HepG2 (cell line): ENCODE measurements at regions not wholly inside any gene's neighbourhood (a gene's known extent, or its start where the extent isn't known, plus 50 kb on each side); places are given as distances from the start of the nearest gene placed in this dataset.

ENCODE experiments used
- ATAC-seq: fragments of 200-7000 bp; cut with Tn5 transposase; 3 replicates; pipeline ENCODE4 v1.9.1; 2020; ENCODE audit warnings: mild to moderate bottlenecking, moderate library complexity
- BruUV-seq: library from RNA; stranded (reverse); fragments of 400-500 nt; replicated peaks from 2 replicates; lab custom pipeline; 2021; lab: Mats Ljungman, UMichigan
- CTCF ChIA-PET: fragments of 300-600 bp; formaldehyde crosslinking; extraction: SDS; loops from one replicate; lab custom pipeline; 2021; ENCODE audit warnings: low total read pairs, inconsistent platforms, low intra/inter-chr PET ratio; lab: Yijun Ruan, JAX
- POLR2A ChIA-PET: fragments of 350-600 bp; sonication (Branson Sonifier 250); formaldehyde crosslinking; loops from one replicate; lab custom pipeline; 2020; ENCODE audit warnings: antibody characterized with exemption, inconsistent platforms; lab: Yijun Ruan, JAX
- DNase-seq: peaks from one replicate; pipeline ENCODE4 v3.0.0-alpha.2; 2015; ENCODE audit warnings: low spot score
- FAIRE-seq: peaks from 3 replicates; lab custom pipeline; 2011; peaks lifted over from hg19 to GRCh38; lab: Jason Lieb, UNC
- H2AFZ ChIP-seq: one replicate; pipeline ENCODE4 v1.6.1; 2011; ENCODE audit warnings: low read length, inconsistent platforms
- H3K27ac ChIP-seq: fragments of 300-600 bp; 3 replicates; pipeline ENCODE4 v1.8.0; 2011; ENCODE audit warnings: mixed run types, mild to moderate bottlenecking, mixed read lengths, low read length, inconsistent platforms; ENCODE audit not compliant: insufficient read depth; ENCODE audit errors: extremely low read length
- H3K27me3 ChIP-seq, 2 experiments: fragments of 200-600 bp in 1 of 2; 2 replicates in 1 of 2; 3 replicates in 1 of 2; pipeline versions ENCODE4 v1.6.0 to v1.8.0; 2011; ENCODE audit warnings: low read length in 2 of 2, mild to moderate bottlenecking in 2 of 2, moderate library complexity in 2 of 2, inconsistent platforms in 1 of 2; ENCODE audit not compliant: insufficient read depth in 2 of 2, control insufficient read depth in 1 of 2
- H3K36me3 ChIP-seq, 2 experiments: fragments of 200-600 bp in 1 of 2; replicated peaks in 1 of 2; 2 replicates in 1 of 2; 3 replicates in 1 of 2; pipeline versions ENCODE4 v1.5.1 to v1.8.0; 2011; ENCODE audit warnings: low read length in 2 of 2, inconsistent platforms in 1 of 2; ENCODE audit not compliant: insufficient read depth in 2 of 2, control insufficient read depth in 1 of 2
- H3K4me1 ChIP-seq: 2 replicates; pipeline ENCODE4 v1.5.1; 2012; ENCODE audit warnings: low read length, inconsistent platforms; ENCODE audit not compliant: insufficient read depth
- H3K4me2 ChIP-seq: 2 replicates; pipeline ENCODE4 v1.6.0; 2011; ENCODE audit warnings: low read depth, low read length, inconsistent platforms
- H3K4me3 ChIP-seq, 3 experiments: fragments of 200-600 bp in 1 of 3; sonication (generic), shearing (Covaris generic) in 1 of 3; replicated peaks in 1 of 3; 2 replicates each; pipeline ENCODE4 v1.5.1; 2011 to 2016; ENCODE audit warnings: low read length in 3 of 3, inconsistent platforms in 2 of 3, low read depth in 2 of 3, mild to moderate bottlenecking in 2 of 3, control low read depth in 1 of 3, mixed read lengths in 1 of 3; ENCODE audit not compliant: insufficient read depth in 1 of 3
- H3K79me2 ChIP-seq: one replicate; pipeline ENCODE4 v1.6.1; 2011; ENCODE audit warnings: low read length, inconsistent platforms; ENCODE audit not compliant: insufficient read depth
- H3K9ac ChIP-seq: 2 replicates; pipeline ENCODE4 v1.6.0; 2011; ENCODE audit warnings: mild to moderate bottlenecking, low read depth, low read length, inconsistent platforms; ENCODE audit not compliant: insufficient read depth
- H3K9me3 ChIP-seq: 2 replicates; pipeline ENCODE4 v1.5.1; 2012; ENCODE audit warnings: mild to moderate bottlenecking, low read length
- H4K20me1 ChIP-seq: 2 replicates; pipeline ENCODE4 v1.6.0; 2011; ENCODE audit warnings: inconsistent platforms, mild to moderate bottlenecking, low read length, moderate library complexity; ENCODE audit not compliant: insufficient read depth
- E2F5 ChIP-seq: sonication (generic); formaldehyde crosslinking; conservative IDR thresholded peaks from 2 replicates; pipeline ENCODE4 v1.4.0; 2020; ENCODE audit warnings: missing genetic modification reagents
- ELF4 ChIP-seq: sonication (generic); formaldehyde crosslinking; IDR thresholded peaks from 2 replicates; pipeline ENCODE4 v1.5.0; 2020; ENCODE audit warnings: missing genetic modification reagents, mild to moderate bottlenecking, moderate library complexity, borderline replicate concordance
- GATA4 ChIP-seq: sonication (generic); IDR thresholded peaks from 2 replicates; pipeline ENCODE4 v1.6.1; 2016; ENCODE audit warnings: antibody characterized with exemption, low read depth, borderline replicate concordance
- ISX ChIP-seq: sonication (generic); formaldehyde crosslinking; conservative IDR thresholded peaks from 2 replicates; pipeline ENCODE4 v1.5.0; 2020; ENCODE audit warnings: missing genetic modification reagents
- MED8 ChIP-seq: sonication (generic); formaldehyde crosslinking; IDR thresholded peaks from 2 replicates; pipeline ENCODE4 v1.8.1; 2023; ENCODE audit warnings: mild to moderate bottlenecking, missing genetic modification reagents; ENCODE audit not compliant: insufficient replicate concordance
- POLR2A ChIP-seq, 2 experiments: IDR thresholded peaks; 2 replicates each; pipeline ENCODE4 v1.6.1; 2011; ENCODE audit warnings: low read depth in 2 of 2, low read length in 2 of 2, mild to moderate bottlenecking in 1 of 2, moderate library complexity in 1 of 2; ENCODE audit not compliant: insufficient read depth in 1 of 2
- RBM22 ChIP-seq: fragments of 200-400 bp; formaldehyde crosslinking; optimal IDR thresholded peaks from 2 replicates; pipeline ENCODE3; 2017; ENCODE audit warnings: mild to moderate bottlenecking, low read length, moderate library complexity
- RCOR2 ChIP-seq: IDR thresholded peaks from 2 replicates; pipeline ENCODE4 v1.6.1; 2016; ENCODE audit warnings: missing biosample characterization, missing genetic modification reagents
- SIX4 ChIP-seq: sonication (generic); formaldehyde crosslinking; IDR thresholded peaks from 2 replicates; pipeline ENCODE4 v1.4.0; 2020; ENCODE audit warnings: missing genetic modification reagents
- SNAPC5 ChIP-seq: sonication (generic); formaldehyde crosslinking; IDR thresholded peaks from 2 replicates; pipeline ENCODE4 v1.8.1; 2023; ENCODE audit warnings: mild to moderate bottlenecking, missing genetic modification reagents, borderline replicate concordance
- ZFP62 ChIP-seq: sonication (generic); formaldehyde crosslinking; IDR thresholded peaks from 2 replicates; pipeline ENCODE4 v1.4.0; 2020; ENCODE audit warnings: missing genetic modification reagents
- ZKSCAN1 ChIP-seq: fragments of 150-350 bp; IDR thresholded peaks from 2 replicates; pipeline ENCODE4 v1.6.1; 2014; ENCODE audit warnings: low read length
- ZMYM3 ChIP-seq: sonication (generic); formaldehyde crosslinking; IDR thresholded peaks from 2 replicates; pipeline ENCODE4 v1.5.1; 2020; ENCODE audit warnings: mild to moderate bottlenecking, missing genetic modification reagents
- ZNF432 ChIP-seq: sonication (generic); formaldehyde crosslinking; IDR thresholded peaks from 2 replicates; pipeline ENCODE4 v1.5.0; 2020; ENCODE audit warnings: missing genetic modification reagents, mild to moderate bottlenecking, borderline replicate concordance
- ZNF629 ChIP-seq: sonication (generic); formaldehyde crosslinking; conservative IDR thresholded peaks from 2 replicates; pipeline ENCODE4 v1.5.0; 2020; ENCODE audit warnings: missing genetic modification reagents
- ZSCAN9 ChIP-seq: IDR thresholded peaks from 2 replicates; pipeline ENCODE4 v1.6.1; 2016; ENCODE audit warnings: borderline replicate concordance
- WGBS: methylation state at CpG from one replicate; pipeline ENCODE4 v1.1.6; 2017; ENCODE audit warnings: low lambda C conversion rate; 5-methylcytosine and 5-hydroxymethylcytosine counted together
- in situ Hi-C: cut with HindIII; loops from 2 replicates; pipeline ENCODE4 v1.10.0; 2017; ENCODE audit warnings: low pct_unique_long_range_greater_than_20kb; ENCODE audit not compliant: extremely low pct_ligation_motif_present
- intact Hi-C: fragments of 100-400 bp; cut with micrococcal nuclease; formaldehyde crosslinking; loops from one replicate; pipeline ENCODE4 v1.10.0; 2022; ENCODE audit not compliant: unreplicated experiment

DNA sequence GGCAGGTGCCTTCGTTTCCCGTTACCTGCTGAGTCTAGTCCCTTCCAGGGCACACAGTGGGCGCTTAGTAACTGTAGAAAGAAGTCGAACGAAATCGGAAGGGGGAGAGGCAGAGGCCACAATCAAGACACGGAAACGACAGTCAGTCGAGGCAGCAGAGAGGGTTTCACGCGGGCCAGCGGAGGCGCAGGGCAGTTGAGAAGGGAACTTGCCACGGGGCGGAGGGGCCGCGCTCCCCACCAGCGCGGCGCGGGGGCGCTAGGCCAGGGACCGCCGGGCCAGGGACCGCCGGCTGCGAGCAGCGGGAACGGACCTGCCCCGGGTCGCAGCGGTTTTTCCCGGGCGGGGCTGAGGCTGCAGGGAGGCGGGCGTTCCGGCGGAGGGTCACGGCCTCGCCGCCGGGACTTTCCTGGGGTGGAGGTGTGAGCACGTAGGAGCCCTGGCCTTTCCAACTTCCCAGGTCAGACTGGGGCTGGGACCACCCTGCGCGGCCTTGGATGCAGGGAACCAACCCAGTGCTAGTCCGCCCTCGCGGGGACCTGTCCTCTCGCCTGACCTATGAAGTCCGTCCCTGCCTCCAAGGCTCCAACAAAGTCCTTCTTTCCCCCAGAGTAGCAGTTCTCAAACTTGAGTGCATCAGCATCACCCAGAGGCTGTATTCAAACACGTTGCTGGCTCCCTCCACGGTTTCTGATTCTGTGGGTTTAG, 150.1 kb upstream of the FGGY start (continued):
- TF ChIP-seq ZNF432 (CRISPR knock-in tag) (no peak), ISX (CRISPR knock-in tag) (no peak), ELF4 (CRISPR knock-in tag) (no peak), SIX4 (CRISPR knock-in tag) (no peak), MED8 (no peak), RCOR2 (CRISPR knock-in tag) (no peak), SNAPC5 (CRISPR knock-in tag) (no peak), POLR2A (IDR thresholded peaks at IDR 0.05; ENCODE audit: insufficient read depth in 1 of 2, low read depth in 2 of 2, low read length in 2 of 2) (no peak), ZFP62 (CRISPR knock-in tag) (no peak), RBM22 (no peak), E2F5 (CRISPR knock-in tag) (no peak)

GRCh38 chr1:59149435-59149834, 147.5 kb upstream of the FGGY start:
- Histone ChIP-seq H3K9ac (no peak overlapping the region), H3K27me3 (peaks cover 1 to 26% of the 10 kb centered on the region in 2 experiments; a peak in 3 of 5 replicates), H3K36me3 (no peaks in the 10 kb centered on the region), H3K79me2 (no peaks in the 10 kb centered on the region), H3K9me3 (no peaks in the 10 kb centered on the region), H4K20me1 (no peaks in the 10 kb centered on the region), H3K4me1 (peaks cover 22% of the 10 kb centered on the region), H3K4me3 (no peak overlapping the region), H3K4me2 (no peak overlapping the region), H3K27ac (no peak overlapping the region), H2AFZ (no peak overlapping the region)
- intact Hi-C loops (loop anchor here (10.0 kb wide), 2 partner anchors 145 to 365 kb away; partner anchors contain the start of genes FGGY and JUN), in situ Hi-C loops (no loop called here)
- TF ChIP-seq GATA4 (no peak), ZSCAN9 (CRISPR knock-in tag) (no peak), ZKSCAN1 (0 out of 2 replicates have a peak, but pooled peaks have one; percentile 30), ZMYM3 (0 out of 2 replicates have a peak, but pooled peaks have one; percentile 12), ZNF629 (CRISPR knock-in tag) (peak; percentile 86)
- FAIRE-seq (no peak), ATAC-seq (no peak), DNase-seq (no peak)
- BruUV-seq: no TSS peak
- ChIA-PET CTCF (no interaction called here), POLR2A (no interaction called here)
- 66% methylated on average over 5 of the region's 5 CpGs for WGBS
